Ishikawa (cell line): ENCODE measurements at regions not wholly inside any gene's neighbourhood (a gene's known extent, or its start where the extent isn't known, plus 50 kb on each side); places are given as distances from the start of the nearest gene placed in this dataset.

ENCODE experiments used
- CEBPB ChIP-seq: IDR thresholded peaks from 2 replicates; pipeline ENCODE4 v1.6.1; 2012
- EP300 ChIP-seq: IDR thresholded peaks from 2 replicates; pipeline ENCODE4 v1.6.1; 2012; ENCODE audit warnings: borderline replicate concordance
- MAX ChIP-seq: IDR thresholded peaks from 2 replicates; pipeline ENCODE4 v1.6.1; 2012
- NFIC ChIP-seq: IDR thresholded peaks from 2 replicates; pipeline ENCODE4 v1.6.1; 2012
- RAD21 ChIP-seq: IDR thresholded peaks from 2 replicates; pipeline ENCODE4 v1.6.1; 2012; ENCODE audit warnings: low read depth
- TAF1 ChIP-seq: IDR thresholded peaks from 2 replicates; pipeline ENCODE4 v1.6.1; 2012; ENCODE audit warnings: low read depth, mild to moderate bottlenecking
- TEAD4 ChIP-seq: IDR thresholded peaks from 2 replicates; pipeline ENCODE4 v1.6.1; 2012

DNA sequence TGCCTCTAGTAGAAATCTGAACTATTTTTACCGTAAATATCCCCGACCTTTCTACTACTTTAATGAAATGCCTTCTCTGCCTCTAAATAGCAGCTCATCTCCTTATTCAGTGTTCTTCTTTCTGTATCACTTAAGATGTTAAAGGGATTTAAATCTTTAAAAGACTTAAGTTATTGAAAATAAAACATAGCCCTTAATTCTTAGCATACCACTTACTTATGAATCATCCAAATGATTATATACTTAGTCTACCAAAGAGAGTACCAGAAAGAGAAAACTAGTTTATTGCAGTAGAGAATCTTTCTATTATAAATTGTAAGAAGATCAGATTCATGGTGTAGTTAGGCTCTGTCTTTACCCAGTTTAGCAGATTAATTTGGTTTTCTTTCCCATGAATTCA lies 802.0 kb downstream of the TBL1XR1 start:
- TF ChIP-seq EP300 (no peak), TEAD4 (no peak), CEBPB (no peak), NFIC (no peak), TAF1 (no peak), RAD21 (no peak), MAX (no peak)
